GM12864 (cell line): ENCODE measurements at regions not wholly inside any gene's neighbourhood (a gene's known extent, or its start where the extent isn't known, plus 50 kb on each side); places are given as distances from the start of the nearest gene placed in this dataset.

ENCODE experiments used
- DNase-seq: peaks from one replicate; pipeline ENCODE4 v3.0.0-alpha.2; 2011; ENCODE audit warnings: low read depth
- H3K4me3 ChIP-seq: 2 replicates; pipeline ENCODE4 v1.5.1; 2011; ENCODE audit warnings: mild to moderate bottlenecking, low read depth, low read length, control low read depth
- CTCF ChIP-seq: IDR thresholded peaks from 2 replicates; pipeline ENCODE4 v1.5.1; 2011; ENCODE audit warnings: low read depth, mild to moderate bottlenecking, moderate library complexity, low read length, control low read depth, inconsistent platforms; ENCODE audit errors: missing control alignments

DNA sequence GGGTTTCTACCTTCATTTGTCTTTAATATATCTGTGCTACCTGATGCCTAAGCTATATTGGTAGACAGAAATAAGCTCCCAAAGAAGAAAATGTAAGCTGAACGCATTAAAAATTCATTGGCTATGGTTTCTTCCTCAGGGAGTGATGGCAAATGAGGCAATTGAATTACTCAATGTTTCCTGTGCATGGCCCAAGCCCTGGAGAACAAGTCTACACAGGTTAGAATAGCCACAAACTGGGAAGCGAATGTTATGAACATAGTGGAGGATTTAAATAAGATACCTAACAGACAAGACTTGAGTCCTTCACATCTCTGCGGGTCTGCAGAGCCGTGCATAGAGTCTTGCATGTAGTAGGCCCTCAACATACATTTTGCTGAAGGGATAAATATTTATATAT lies 350.3 kb downstream of the RWDD3 start:
- DNase-seq, result no peak
- no peak overlapping the region for H3K4me3 ChIP-seq
- TF ChIP-seq CTCF, result no peak

- no peak overlapping the region for H3K4me3 ChIP-seq
- DNase-seq, result no peak
- no peak for TF ChIP-seq CTCF
Observed at GRCh38 chr1:95604771-95605170, 370.8 kb downstream of the RWDD3 start.

DNA sequence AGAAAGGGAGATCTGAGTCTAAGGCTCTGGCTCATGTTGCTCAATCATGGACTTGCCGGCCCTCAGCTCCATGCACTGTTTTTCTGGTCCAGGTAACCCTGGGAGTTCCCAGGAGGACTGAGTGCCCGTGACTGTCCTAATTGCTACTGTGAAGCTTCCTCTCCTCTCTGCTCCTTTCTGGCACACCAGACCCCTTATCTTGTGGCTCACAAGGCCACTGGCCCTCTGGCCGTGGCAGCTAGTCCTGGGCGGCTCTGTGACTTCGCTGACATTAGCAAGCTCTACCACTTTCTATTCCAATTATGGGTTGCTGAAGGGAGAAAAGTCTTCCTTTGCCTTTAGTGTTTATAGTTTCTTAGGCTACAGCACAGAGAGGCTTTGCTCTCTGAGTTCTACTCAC lies 380.2 kb downstream of the RWDD3 start:
- no peak overlapping the region for H3K4me3 ChIP-seq
- no peak for DNase-seq
- TF ChIP-seq CTCF, result no peak

- TF ChIP-seq CTCF, result no peak
- no peak overlapping the region for H3K4me3 ChIP-seq
- no peak for DNase-seq
Observed at GRCh38 chr1:95615421-95615820, 381.4 kb downstream of the RWDD3 start.

- no peak for TF ChIP-seq CTCF
- DNase-seq, result no peak
- H3K4me3 ChIP-seq, result no peak overlapping the region
Observed at GRCh38 chr1:95620076-95620475, 386.1 kb downstream of the RWDD3 start.

- TF ChIP-seq CTCF, result no peak
- H3K4me3 ChIP-seq, result no peak overlapping the region
- DNase-seq, result no peak
Observed at GRCh38 chr1:95622609-95623008, 388.6 kb downstream of the RWDD3 start.

DNA sequence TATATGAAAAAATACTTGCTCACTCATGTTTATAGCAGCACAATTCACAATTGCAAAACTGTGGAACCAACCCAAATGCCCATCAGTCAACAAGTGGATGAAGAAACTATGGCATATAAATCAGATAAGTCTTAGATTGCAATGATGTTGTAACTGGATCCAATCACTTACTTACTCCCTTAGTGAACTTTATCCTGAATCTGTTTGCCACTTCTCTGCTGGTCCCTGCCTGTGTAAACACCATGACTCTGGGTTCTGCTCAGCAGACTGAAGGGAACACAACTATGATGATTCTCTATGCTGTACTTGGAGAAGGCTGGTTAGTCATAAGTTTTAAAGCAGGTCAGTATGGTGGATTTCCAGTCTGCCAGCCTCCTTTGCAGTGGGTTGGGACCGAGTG lies 391.2 kb downstream of the RWDD3 start:
- no peak for TF ChIP-seq CTCF
- no peak for DNase-seq

More for the DNA sequence above, 391.2 kb downstream of the RWDD3 start:
- H3K4me3 ChIP-seq, result no peak overlapping the region
